SK-N-SH treated with all-trans-retinoic acid at 6 μM for 48 hours (cell line): ENCODE measurements at regions not wholly inside any gene's neighbourhood (a gene's known extent, or its start where the extent isn't known, plus 50 kb on each side); places are given as distances from the start of the nearest gene placed in this dataset.

ENCODE experiments used
- BACH2 ChIP-seq: fragments of 250-450 bp; sonication (Bioruptor Pico); IDR thresholded peaks from 2 replicates; pipeline ENCODE4 v1.9.0; 2021; ENCODE audit warnings: mild to moderate bottlenecking, borderline replicate concordance
- CREB5 ChIP-seq: fragments of 250-450 bp; sonication (Bioruptor Pico); IDR thresholded peaks from 2 replicates; pipeline ENCODE4 v1.5.1; 2020; ENCODE audit warnings: low read depth, mild to moderate bottlenecking, moderate library complexity
- CSDC2 ChIP-seq: fragments of 250-450 bp; sonication (Bioruptor Pico); IDR thresholded peaks from 2 replicates; pipeline ENCODE4 v1.5.0; 2020; ENCODE audit warnings: mild to moderate bottlenecking, moderate library complexity
- ESRRG ChIP-seq: fragments of 250-450 bp; sonication (Bioruptor Pico); IDR thresholded peaks from 2 replicates; pipeline ENCODE4 v1.6.1; 2021; ENCODE audit warnings: mild to moderate bottlenecking
- PATZ1 ChIP-seq: fragments of 250-450 bp; sonication (Bioruptor Pico); IDR thresholded peaks from 2 replicates; pipeline ENCODE4 v1.8.0; 2020; ENCODE audit warnings: mild to moderate bottlenecking, moderate library complexity, borderline replicate concordance
- ZC3H10 ChIP-seq: fragments of 250-450 bp; sonication (Bioruptor Pico); IDR thresholded peaks from 2 replicates; pipeline ENCODE4 v1.5.1; 2021; ENCODE audit warnings: mild to moderate bottlenecking, moderate library complexity
- ZNF565 ChIP-seq: fragments of 450-650 bp; formaldehyde crosslinking; conservative IDR thresholded peaks from 2 replicates; pipeline ENCODE4 v1.5.0; 2020; ENCODE audit warnings: low read depth, mild to moderate bottlenecking, moderate library complexity
- TF ChIP-seq, protein P1 (sequence below): fragments of 250-450 bp; sonication (Bioruptor Pico); IDR thresholded peaks from 2 replicates; pipeline ENCODE4 v1.5.0; 2020; ENCODE audit warnings: mild to moderate bottlenecking, moderate library complexity
- TF ChIP-seq, protein P2 (sequence below): fragments of 250-450 bp; sonication (Bioruptor Pico); IDR thresholded peaks from 2 replicates; pipeline ENCODE4 v1.5.1; 2021; ENCODE audit warnings: mild to moderate bottlenecking, moderate library complexity

DNA sequence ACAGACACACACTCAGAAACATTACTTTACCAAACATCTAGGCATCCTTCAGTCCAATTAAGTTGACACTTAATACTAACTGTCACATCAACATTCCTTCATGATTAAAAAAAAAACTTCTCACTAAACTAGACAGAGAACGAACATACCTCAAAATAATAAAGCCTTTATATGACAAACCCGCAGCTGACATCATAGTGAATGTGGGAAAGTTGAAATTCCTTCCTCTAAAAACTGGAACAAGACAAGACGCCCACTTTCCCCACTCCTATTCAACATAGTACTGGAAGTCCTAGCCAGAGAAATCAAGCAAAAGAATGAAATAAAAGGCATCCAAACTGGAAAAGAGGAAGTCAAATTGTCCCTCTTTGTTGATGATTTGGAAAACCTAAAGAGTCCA, 96.9 kb upstream of the PPP1R9A start:
- no peak for TF ChIP-seq ESRRG
- TF ChIP-seq, protein P1, sequence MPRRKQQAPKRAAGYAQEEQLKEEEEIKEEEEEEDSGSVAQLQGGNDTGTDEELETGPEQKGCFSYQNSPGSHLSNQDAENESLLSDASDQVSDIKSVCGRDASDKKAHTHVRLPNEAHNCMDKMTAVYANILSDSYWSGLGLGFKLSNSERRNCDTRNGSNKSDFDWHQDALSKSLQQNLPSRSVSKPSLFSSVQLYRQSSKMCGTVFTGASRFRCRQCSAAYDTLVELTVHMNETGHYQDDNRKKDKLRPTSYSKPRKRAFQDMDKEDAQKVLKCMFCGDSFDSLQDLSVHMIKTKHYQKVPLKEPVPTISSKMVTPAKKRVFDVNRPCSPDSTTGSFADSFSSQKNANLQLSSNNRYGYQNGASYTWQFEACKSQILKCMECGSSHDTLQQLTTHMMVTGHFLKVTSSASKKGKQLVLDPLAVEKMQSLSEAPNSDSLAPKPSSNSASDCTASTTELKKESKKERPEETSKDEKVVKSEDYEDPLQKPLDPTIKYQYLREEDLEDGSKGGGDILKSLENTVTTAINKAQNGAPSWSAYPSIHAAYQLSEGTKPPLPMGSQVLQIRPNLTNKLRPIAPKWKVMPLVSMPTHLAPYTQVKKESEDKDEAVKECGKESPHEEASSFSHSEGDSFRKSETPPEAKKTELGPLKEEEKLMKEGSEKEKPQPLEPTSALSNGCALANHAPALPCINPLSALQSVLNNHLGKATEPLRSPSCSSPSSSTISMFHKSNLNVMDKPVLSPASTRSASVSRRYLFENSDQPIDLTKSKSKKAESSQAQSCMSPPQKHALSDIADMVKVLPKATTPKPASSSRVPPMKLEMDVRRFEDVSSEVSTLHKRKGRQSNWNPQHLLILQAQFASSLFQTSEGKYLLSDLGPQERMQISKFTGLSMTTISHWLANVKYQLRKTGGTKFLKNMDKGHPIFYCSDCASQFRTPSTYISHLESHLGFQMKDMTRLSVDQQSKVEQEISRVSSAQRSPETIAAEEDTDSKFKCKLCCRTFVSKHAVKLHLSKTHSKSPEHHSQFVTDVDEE (CRISPR knock-in tag) = no peak
- TF ChIP-seq ZC3H10 (CRISPR knock-in tag) = no peak
- no peak for TF ChIP-seq PATZ1 (CRISPR knock-in tag)
- TF ChIP-seq ZNF565 (CRISPR knock-in tag) = no peak
- TF ChIP-seq, protein P2, sequence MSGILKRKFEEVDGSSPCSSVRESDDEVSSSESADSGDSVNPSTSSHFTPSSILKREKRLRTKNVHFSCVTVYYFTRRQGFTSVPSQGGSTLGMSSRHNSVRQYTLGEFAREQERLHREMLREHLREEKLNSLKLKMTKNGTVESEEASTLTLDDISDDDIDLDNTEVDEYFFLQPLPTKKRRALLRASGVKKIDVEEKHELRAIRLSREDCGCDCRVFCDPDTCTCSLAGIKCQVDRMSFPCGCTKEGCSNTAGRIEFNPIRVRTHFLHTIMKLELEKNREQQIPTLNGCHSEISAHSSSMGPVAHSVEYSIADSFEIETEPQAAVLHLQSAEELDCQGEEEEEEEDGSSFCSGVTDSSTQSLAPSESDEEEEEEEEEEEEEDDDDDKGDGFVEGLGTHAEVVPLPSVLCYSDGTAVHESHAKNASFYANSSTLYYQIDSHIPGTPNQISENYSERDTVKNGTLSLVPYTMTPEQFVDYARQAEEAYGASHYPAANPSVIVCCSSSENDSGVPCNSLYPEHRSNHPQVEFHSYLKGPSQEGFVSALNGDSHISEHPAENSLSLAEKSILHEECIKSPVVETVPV (CRISPR knock-in tag) = no peak
- TF ChIP-seq BACH2 (CRISPR knock-in tag) = no peak
- TF ChIP-seq CSDC2 (CRISPR knock-in tag) = no peak
- TF ChIP-seq CREB5 = no peak
